Natural killer cell (primary cell): ENCODE measurements at regions not wholly inside any gene's neighbourhood (a gene's known extent, or its start where the extent isn't known, plus 50 kb on each side); places are given as distances from the start of the nearest gene placed in this dataset.

Experiments
- ATAC-seq, 3 donors: fragments of 150-1000 bp in 2 of 3; fragments of 200-7000 bp in 1 of 3; cut with Tn5 transposase; 1 replicate in 1 of 3; 2 replicates in 2 of 3; pipeline ENCODE4 v1.10.0; 2021; ENCODE audit warnings: mild to moderate bottlenecking in 2 of 3, moderate library complexity in 2 of 3
- DNase-seq, 2 donors: peaks; one replicate each; pipeline versions ENCODE4 v3.0.0 to v3.0.0-alpha.2; 2013 to 2021; ENCODE audit warnings: mixed read lengths in 1 of 2
- H3K27ac ChIP-seq: one replicate; pipeline ENCODE4 v1.5.1; 2013; ENCODE audit warnings: mild to moderate bottlenecking, low read length
- H3K27me3 ChIP-seq: one replicate; pipeline ENCODE4 v1.6.1; 2013; ENCODE audit warnings: low read length; ENCODE audit not compliant: control insufficient read depth, insufficient read depth
- H3K36me3 ChIP-seq: one replicate; pipeline ENCODE4 v1.6.1; 2013; ENCODE audit warnings: low read length; ENCODE audit not compliant: control insufficient read depth, insufficient read depth
- H3K4me1 ChIP-seq: one replicate; pipeline ENCODE4 v1.6.1; 2013; ENCODE audit warnings: low read length; ENCODE audit not compliant: control insufficient read depth, insufficient read depth
- H3K4me3 ChIP-seq: one replicate; pipeline ENCODE4 v1.5.1; 2013; ENCODE audit warnings: low read length
- H3K9me3 ChIP-seq: one replicate; pipeline ENCODE4 v1.6.1; 2013; ENCODE audit warnings: low read length; ENCODE audit not compliant: control insufficient read depth, insufficient read depth
- H3K27ac Mint-ChIP-seq, 2 donors: one replicate each; pipeline ENCODE4 v1.8.0; 2022; ENCODE audit warnings: mild to moderate bottlenecking in 2 of 2, mixed read lengths in 2 of 2, moderate library complexity in 1 of 2
- H3K27me3 Mint-ChIP-seq, 2 donors: one replicate each; pipeline ENCODE4 v1.8.0; 2022; ENCODE audit warnings: low read depth in 2 of 2, mixed read lengths in 2 of 2
- H3K36me3 Mint-ChIP-seq: one replicate; pipeline ENCODE4 v1.8.0; 2022; ENCODE audit warnings: mixed read lengths
- H3K4me1 Mint-ChIP-seq, 2 donors: one replicate each; pipeline ENCODE4 v1.8.0; 2022; ENCODE audit warnings: mixed read lengths in 2 of 2
- H3K4me3 Mint-ChIP-seq: one replicate; pipeline ENCODE4 v1.8.0; 2022; ENCODE audit warnings: mild to moderate bottlenecking, moderate library complexity, mixed read lengths
- H3K9me3 Mint-ChIP-seq, 2 donors: one replicate each; pipeline ENCODE4 v1.8.0; 2022; ENCODE audit warnings: mixed read lengths in 2 of 2
- CTCF ChIP-seq: fragments of 200-600 bp; IDR thresholded peaks from one replicate; pipeline ENCODE4 v1.8.0; 2022; ENCODE audit warnings: antibody characterized with exemption
- WGBS: methylation state at CpG from one replicate; pipeline ENCODE4 v1.1.7; 2013; ENCODE audit warnings: missing lambda C conversion rate; ENCODE audit not compliant: insufficient coverage; 5-methylcytosine and 5-hydroxymethylcytosine counted together
- intact Hi-C: fragments of 100-400 bp; cut with micrococcal nuclease; formaldehyde crosslinking; loops from one replicate; pipeline ENCODE4 v1.14.2; 2022

GRCh38 chr5:32520356-32520755, 65.0 kb upstream of the SUB1 start:
- Histone ChIP-seq H3K4me1 (no peaks in the 10 kb centered on the region), H3K36me3 (no peaks in the 10 kb centered on the region), H3K4me3 (no peak overlapping the region), H3K9me3 (no peaks in the 10 kb centered on the region), H3K27ac (no peak overlapping the region), H3K27me3 (no peaks in the 10 kb centered on the region)
- no peaks in the 10 kb centered on the region for H3K36me3 Mint-ChIP-seq
- no peak overlapping the region for H3K4me3 Mint-ChIP-seq
- no peak for TF ChIP-seq CTCF
- intact Hi-C loops, result no loop called here
- no peak for ATAC-seq
- no peak overlapping the region for H3K27ac Mint-ChIP-seq
- WGBS, result 63% methylated on average over 4 of the region's 5 CpGs
- peaks cover 11 to 19% of the 10 kb centered on the region in 2 donors for H3K27me3 Mint-ChIP-seq
- no peaks in the 10 kb centered on the region for H3K9me3 Mint-ChIP-seq
- no peaks in the 10 kb centered on the region for H3K4me1 Mint-ChIP-seq
- no peak for DNase-seq

GRCh38 chr5:32519508-32519907, 65.8 kb upstream of the SUB1 start:
- DNase-seq, result no peak
- Histone ChIP-seq H3K36me3 (no peaks in the 10 kb centered on the region), H3K27me3 (no peaks in the 10 kb centered on the region), H3K4me3 (no peak overlapping the region), H3K27ac (no peak overlapping the region), H3K9me3 (no peaks in the 10 kb centered on the region), H3K4me1 (no peaks in the 10 kb centered on the region)
- Mint-ChIP-seq H3K4me1 (no peaks in the 10 kb centered on the region), H3K36me3 (no peaks in the 10 kb centered on the region), H3K27ac (no peak overlapping the region), H3K9me3 (no peaks in the 10 kb centered on the region), H3K4me3 (no peak overlapping the region), H3K27me3 (peaks cover 11 to 19% of the 10 kb centered on the region in 2 donors)
- no peak for ATAC-seq
- intact Hi-C loops, result no loop called here
- WGBS, result 100% methylated on average over 1 of the region's 3 CpGs
- no peak for TF ChIP-seq CTCF

- ATAC-seq (no peak), DNase-seq (no peak)
- H3K36me3 Mint-ChIP-seq, result no peaks in the 10 kb centered on the region
- WGBS, result 63% methylated on average over 3 of the region's 3 CpGs
- Histone ChIP-seq H3K4me1 (no peaks in the 10 kb centered on the region), H3K9me3 (no peaks in the 10 kb centered on the region), H3K4me3 (no peak overlapping the region), H3K27ac (no peak overlapping the region), H3K27me3 (no peaks in the 10 kb centered on the region), H3K36me3 (no peaks in the 10 kb centered on the region)
- H3K27ac Mint-ChIP-seq, result no peak overlapping the region
- no peak overlapping the region for H3K4me3 Mint-ChIP-seq
- H3K27me3 Mint-ChIP-seq, result peaks cover 9 to 19% of the 10 kb centered on the region in 2 donors
- no peaks in the 10 kb centered on the region for H3K4me1 Mint-ChIP-seq
- TF ChIP-seq CTCF, result no peak
- intact Hi-C loops, result no loop called here
- no peaks in the 10 kb centered on the region for H3K9me3 Mint-ChIP-seq
Observed at GRCh38 chr5:32514806-32515205, 70.3 kb upstream of the ZFR start.

- 69% methylated on average over 2 of the region's 2 CpGs for WGBS
- Histone ChIP-seq H3K4me3 (no peak overlapping the region), H3K36me3 (no peaks in the 10 kb centered on the region), H3K4me1 (no peaks in the 10 kb centered on the region), H3K27me3 (no peaks in the 10 kb centered on the region), H3K27ac (no peak overlapping the region), H3K9me3 (no peaks in the 10 kb centered on the region)
- no peaks in the 10 kb centered on the region for H3K4me1 Mint-ChIP-seq
- no peaks in the 10 kb centered on the region for H3K36me3 Mint-ChIP-seq
- intact Hi-C loops, result no loop called here
- TF ChIP-seq CTCF, result no peak
- no peak overlapping the region for H3K4me3 Mint-ChIP-seq
- ATAC-seq, result no peak
- H3K9me3 Mint-ChIP-seq, result no peaks in the 10 kb centered on the region
- H3K27me3 Mint-ChIP-seq, result peaks cover 3 to 10% of the 10 kb centered on the region in 2 donors
- H3K27ac Mint-ChIP-seq, result no peak overlapping the region
- no peak for DNase-seq
Observed at GRCh38 chr5:32512926-32513325, 68.4 kb upstream of the ZFR start.
